GM12891 (cell line): ENCODE measurements at regions not wholly inside any gene's neighbourhood (a gene's known extent, or its start where the extent isn't known, plus 50 kb on each side); places are given as distances from the start of the nearest gene placed in this dataset.

Experiments
- PAX5 ChIP-seq: IDR thresholded peaks from 2 replicates; pipeline ENCODE4 v1.6.1; 2011; ENCODE audit warnings: low read length, moderate library complexity, mild to moderate bottlenecking; ENCODE audit not compliant: insufficient read depth, severe bottlenecking
- POLR2A ChIP-seq: IDR thresholded peaks from 2 replicates; pipeline ENCODE4 v1.6.1; 2011; ENCODE audit warnings: low read depth, low read length, control low read depth
- POLR2AphosphoS5 ChIP-seq: IDR thresholded peaks from 2 replicates; pipeline ENCODE4 v1.6.1; 2011; ENCODE audit warnings: low read depth, low read length, control low read depth
- POU2F2 ChIP-seq: IDR thresholded peaks from 2 replicates; pipeline ENCODE4 v1.6.1; 2011; ENCODE audit warnings: low read depth, mild to moderate bottlenecking, control low read depth, low read length, moderate library complexity
- SPI1 ChIP-seq: IDR thresholded peaks from 2 replicates; pipeline ENCODE4 v1.6.1; 2011; ENCODE audit warnings: low read depth, low read length, control low read depth
- TAF1 ChIP-seq: IDR thresholded peaks from 2 replicates; pipeline ENCODE4 v1.6.1; 2011; ENCODE audit warnings: low read depth, low read length, control low read depth

DNA sequence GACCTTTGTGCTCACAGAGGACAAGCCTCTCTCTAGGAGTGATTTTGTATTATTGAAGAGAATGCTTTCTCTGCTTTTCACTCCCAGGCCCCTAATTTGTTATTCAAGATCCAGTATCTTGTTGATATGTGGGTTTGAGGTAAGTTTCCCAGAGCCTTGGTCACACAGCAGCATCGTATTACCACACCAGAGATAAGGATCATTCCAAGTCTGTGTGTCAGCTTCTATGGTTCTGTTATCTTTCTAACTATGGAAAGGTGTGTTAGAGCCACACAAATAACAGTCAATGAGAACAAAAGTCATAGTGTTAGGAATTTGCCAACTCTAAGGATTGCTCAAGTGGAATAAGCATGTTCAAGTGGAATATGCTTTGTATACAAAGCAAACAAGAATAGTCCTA lies 1208.3 kb downstream of the GATA3 start:
- TF ChIP-seq POLR2AphosphoS5 (no peak), POLR2A (no peak), TAF1 (no peak), PAX5 (no peak), POU2F2 (no peak), SPI1 (no peak)
